Lower leg skin (tissue), 4 donors: ENCODE measurements at regions not wholly inside any gene's neighbourhood (a gene's known extent, or its start where the extent isn't known, plus 50 kb on each side); places are given as distances from the start of the nearest gene placed in this dataset.

ENCODE experiments used
- DNase-seq, 2 donors: peaks; one replicate each; pipeline ENCODE4 v3.0.0-alpha.2; 2019; ENCODE audit warnings: low spot score in 2 of 2
- H3K4me3 ChIP-seq: fragments of 200-600 bp; sonication (generic); 2 replicates; pipeline ENCODE4 v1.5.1; 2017; ENCODE audit warnings: mild to moderate bottlenecking, low read depth; ENCODE audit not compliant: poor library complexity, severe bottlenecking
- CTCF ChIP-seq, 3 donors: fragments of 450-650 bp; IDR thresholded peaks; one replicate each; pipeline ENCODE4 v1.5.1; 2016; ENCODE audit warnings: antibody characterized with exemption in 3 of 3, mild to moderate bottlenecking in 3 of 3, moderate library complexity in 2 of 3
- POLR2A ChIP-seq, 2 donors: fragments of 450-650 bp; IDR thresholded peaks; one replicate each; pipeline ENCODE4 v1.6.1; 2016 to 2017; ENCODE audit warnings: antibody characterized with exemption in 2 of 2, mild to moderate bottlenecking in 1 of 2, moderate library complexity in 1 of 2
- WGBS, 2 donors: methylation state at CpG; one replicate each; pipeline ENCODE4 v1.1.5; 2018; 5-methylcytosine and 5-hydroxymethylcytosine counted together
- intact Hi-C: fragments of 100-400 bp; cut with DNase I; formaldehyde crosslinking; loops from one replicate; pipeline ENCODE4 v1.15.0; 2023; ENCODE audit warnings: low total_unique reads

- TF ChIP-seq POLR2A (IDR thresholded peaks at IDR 0.05) (no peak), CTCF (IDR thresholded peaks at IDR 0.05) (no peak)
- no peak overlapping the region for H3K4me3 ChIP-seq
- intact Hi-C loops: no loop called here
- 51 to 52% methylated on average over 2 of the region's 2 CpGs for WGBS, 2 donors
- DNase-seq: no peak
Observed at GRCh38 chr1:68585351-68585750, 88.5 kb upstream of the DEPDC1 start.

- no peak overlapping the region for H3K4me3 ChIP-seq
- no peak for DNase-seq
- intact Hi-C loops: no loop called here
- TF ChIP-seq CTCF (IDR thresholded peaks at IDR 0.05) (no peak), POLR2A (IDR thresholded peaks at IDR 0.05) (no peak)
Observed at GRCh38 chr1:68586766-68587165, 89.9 kb upstream of the DEPDC1 start.

- intact Hi-C loops: no loop called here
- no peak for TF ChIP-seq CTCF (IDR thresholded peaks at IDR 0.05)
- TF ChIP-seq POLR2A (IDR thresholded peaks at IDR 0.05): no peak
- WGBS, 2 donors: 68 to 70% methylated on average over 3 of the region's 3 CpGs
- H3K4me3 ChIP-seq: no peak overlapping the region
- no peak for DNase-seq
Observed at GRCh38 chr1:68588304-68588703, 91.4 kb upstream of the DEPDC1 start.

- 92 to 97% methylated on average over 1 of the region's 1 CpG for WGBS, 2 donors
- TF ChIP-seq CTCF (IDR thresholded peaks at IDR 0.05): no peak
- TF ChIP-seq POLR2A (IDR thresholded peaks at IDR 0.05): no peak
- DNase-seq: no peak
- intact Hi-C loops: no loop called here
- H3K4me3 ChIP-seq: no peak overlapping the region
Observed at GRCh38 chr1:68590473-68590872, 93.6 kb upstream of the DEPDC1 start.

GRCh38 chr1:68594851-68595250, 98.0 kb upstream of the DEPDC1 start:
- no peak overlapping the region for H3K4me3 ChIP-seq
- TF ChIP-seq POLR2A (IDR thresholded peaks at IDR 0.05): no peak
- TF ChIP-seq CTCF (IDR thresholded peaks at IDR 0.05): no peak
- intact Hi-C loops: no loop called here
- no peak for DNase-seq
- WGBS, 2 donors: 91 to 96% methylated on average over 2 of the region's 2 CpGs

GRCh38 chr1:68600049-68600661, 103.3 kb upstream of the DEPDC1 start:
- H3K4me3 ChIP-seq: no peak overlapping the region
- no peak for DNase-seq
- no peak for TF ChIP-seq CTCF (IDR thresholded peaks at IDR 0.05)
- intact Hi-C loops: no loop called here
- 37 to 39% methylated on average over 5 of the region's 5 CpGs for WGBS, 2 donors
